HG03139 (cell line): ENCODE measurements at regions not wholly inside any gene's neighbourhood (a gene's known extent, or its start where the extent isn't known, plus 50 kb on each side); places are given as distances from the start of the nearest gene placed in this dataset.

Source experiments
- ATAC-seq: cut with Tn5 transposase; IDR thresholded peaks from one replicate; pipeline ENCODE4 v1.9.1; 2021; ENCODE audit not compliant: unreplicated experiment

GRCh38 chr13:62358646-62358932 is 942.9 kb upstream of the PCDH20 start:
- no peak for ATAC-seq

GRCh38 chr13:62357887-62358645 is 942.4 kb upstream of the PCDH20 start:
- no peak for ATAC-seq

GRCh38 chr13:62356977-62357376 is 941.3 kb upstream of the PCDH20 start:
- ATAC-seq = no peak

GRCh38 chr13:62337109-62337880 is 921.6 kb upstream of the PCDH20 start:
- no peak for ATAC-seq

- ATAC-seq = no peak
These were observed 920.9 kb upstream of the PCDH20 start for GRCh38 chr13:62336507-62336906.

DNA sequence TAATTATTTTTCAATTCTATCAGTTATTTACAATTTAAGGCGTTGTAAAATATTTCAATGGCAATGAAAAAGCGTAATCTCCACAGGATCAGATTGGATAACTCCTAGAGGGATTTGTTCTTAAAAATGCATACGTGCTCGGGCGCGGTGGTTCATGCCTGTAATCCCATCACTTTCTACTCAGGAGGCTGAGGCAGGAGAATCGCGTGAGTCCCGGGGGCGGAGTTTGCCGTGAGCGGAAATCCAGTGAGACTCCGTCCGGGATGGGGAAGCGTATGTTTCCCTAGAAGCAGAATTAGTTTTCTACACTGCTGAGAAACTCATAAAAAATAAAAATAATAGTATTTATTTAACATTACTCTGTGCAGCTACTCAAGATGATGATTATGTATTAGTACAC is 917.8 kb upstream of the PCDH20 start:
- ATAC-seq = no peak

- no peak for ATAC-seq
These were observed 915.7 kb upstream of the PCDH20 start for GRCh38 chr13:62331384-62331783.

DNA sequence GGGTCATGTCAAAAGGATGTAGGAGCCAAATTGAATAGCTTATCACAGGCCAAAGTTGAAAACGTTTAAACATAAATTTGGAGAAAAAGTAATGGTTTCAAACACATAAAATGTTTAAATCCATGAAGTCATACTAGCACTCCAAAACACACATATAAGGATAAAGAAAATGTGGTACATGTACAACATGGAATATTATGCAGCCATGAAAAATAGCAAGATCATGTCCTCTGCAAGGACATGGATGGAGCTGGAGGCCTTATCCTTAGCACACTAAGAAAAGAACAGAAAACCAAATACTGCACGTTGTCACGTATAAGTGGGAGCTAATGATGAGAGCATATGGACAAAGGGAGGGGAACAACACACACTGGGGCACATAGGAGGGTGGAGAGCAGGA is 911.7 kb upstream of the PCDH20 start:
- no peak for ATAC-seq

- no peak for ATAC-seq
These were observed 909.2 kb upstream of the PCDH20 start for GRCh38 chr13:62324842-62325241.

DNA sequence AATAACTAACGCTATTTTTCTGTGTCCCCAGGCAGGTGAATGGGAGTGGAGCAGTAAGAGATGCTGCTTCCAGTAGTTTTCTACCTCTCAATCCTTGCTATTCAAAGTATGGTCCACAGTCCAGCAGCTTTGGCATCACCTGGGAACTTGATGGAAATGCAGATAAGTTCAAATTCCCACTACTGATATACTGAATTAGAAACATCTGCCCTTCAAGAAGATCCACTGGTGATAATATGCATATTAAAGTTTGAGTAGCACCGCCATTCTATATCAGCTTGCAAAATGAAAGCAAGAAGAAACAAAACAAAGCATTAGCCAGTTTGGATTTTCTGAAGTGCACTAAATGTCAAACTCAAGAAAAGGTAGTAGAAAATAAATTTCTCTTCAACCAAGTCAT is 906.2 kb upstream of the PCDH20 start:
- ATAC-seq = no peak

- no peak for ATAC-seq
These were observed 905.5 kb upstream of the PCDH20 start for GRCh38 chr13:62321139-62321538.

DNA sequence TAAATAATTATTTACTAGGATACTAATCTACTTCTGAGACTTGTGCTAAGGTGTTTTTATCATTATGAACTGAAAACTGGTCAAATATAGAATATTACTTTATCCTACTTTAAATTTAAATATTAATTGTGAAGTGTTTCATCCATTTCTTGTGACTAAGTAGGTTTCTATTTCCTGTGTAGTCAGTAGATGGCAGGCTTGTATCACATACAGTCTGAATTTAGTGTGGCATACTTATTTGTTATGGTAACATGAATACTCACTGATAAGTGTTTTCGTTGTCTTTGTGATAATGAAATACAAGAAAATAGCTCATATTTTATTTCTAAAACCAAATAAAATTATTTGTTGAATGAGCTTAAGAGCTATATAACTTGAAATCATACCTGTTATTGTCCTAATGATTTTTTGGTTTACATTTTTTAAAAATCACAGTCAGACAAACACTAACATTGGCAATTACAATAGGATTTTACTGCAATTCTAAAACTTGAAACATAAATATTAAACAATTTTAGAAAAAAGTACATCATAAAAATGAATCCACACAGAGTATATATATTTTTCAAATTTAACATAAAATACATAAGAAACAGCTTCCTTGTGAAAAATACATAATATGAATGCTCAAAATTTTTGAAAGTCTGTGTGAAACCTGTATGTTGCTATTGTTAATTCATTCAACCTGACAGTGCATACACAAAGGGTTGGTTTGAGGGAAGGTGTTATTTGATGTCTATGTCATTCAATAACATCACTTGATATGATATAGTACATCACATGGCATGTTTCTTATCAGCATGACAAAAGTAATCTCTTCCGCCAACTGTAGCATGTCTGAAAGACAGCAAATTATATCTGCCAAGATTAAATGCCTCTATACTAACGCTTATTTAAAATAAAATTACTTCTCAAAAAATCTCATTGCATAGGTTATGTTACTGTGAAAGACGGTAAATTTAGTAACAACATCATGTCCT is 904.8 kb upstream of the PCDH20 start:
- no peak for ATAC-seq

- no peak for ATAC-seq
These were observed 894.3 kb upstream of the PCDH20 start for GRCh38 chr13:62309904-62310303.

DNA sequence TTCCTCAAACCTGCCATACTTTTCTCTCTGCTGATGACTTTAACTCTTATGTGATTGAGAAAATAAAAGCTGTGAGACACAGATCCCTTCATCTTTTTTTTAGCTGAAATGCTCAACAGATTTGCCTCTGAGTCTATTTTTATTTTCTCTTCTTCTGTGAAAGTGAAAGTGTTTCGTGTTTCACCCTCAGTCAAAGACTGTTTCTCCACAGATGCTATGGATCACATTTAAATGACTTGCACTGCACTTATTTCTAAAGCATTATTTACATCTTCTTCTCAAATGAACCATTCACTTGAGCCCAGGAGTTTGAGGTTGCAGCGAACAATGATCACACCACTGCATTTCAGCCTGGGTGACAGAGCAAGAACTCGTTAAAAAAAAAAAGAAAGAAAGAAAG is 890.1 kb upstream of the PCDH20 start:
- ATAC-seq = peak; percentile 70

DNA sequence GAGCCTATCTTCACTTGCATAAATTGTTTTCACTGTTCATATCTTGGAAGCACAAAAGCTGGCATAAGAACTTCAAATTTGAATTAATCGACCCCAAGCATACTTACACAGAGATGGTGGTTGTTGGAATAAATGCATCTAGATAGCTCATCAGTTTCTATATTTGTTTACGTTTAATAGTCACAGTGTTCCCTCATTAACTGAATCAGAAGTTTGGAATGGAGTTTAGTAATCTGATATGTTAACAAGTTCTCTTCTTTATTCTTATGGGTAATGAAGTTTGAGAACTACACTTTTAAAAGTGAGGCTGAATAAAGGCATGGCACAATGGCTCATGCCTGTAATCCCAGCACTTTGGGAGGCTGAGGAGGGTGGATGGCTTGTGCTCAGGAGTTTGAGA is 886.7 kb upstream of the PCDH20 start:
- ATAC-seq = no peak

- no peak for ATAC-seq
These were observed 884.3 kb upstream of the PCDH20 start for GRCh38 chr13:62299988-62300387.

- no peak for ATAC-seq
These were observed 881.2 kb upstream of the PCDH20 start for GRCh38 chr13:62296812-62297211.

DNA sequence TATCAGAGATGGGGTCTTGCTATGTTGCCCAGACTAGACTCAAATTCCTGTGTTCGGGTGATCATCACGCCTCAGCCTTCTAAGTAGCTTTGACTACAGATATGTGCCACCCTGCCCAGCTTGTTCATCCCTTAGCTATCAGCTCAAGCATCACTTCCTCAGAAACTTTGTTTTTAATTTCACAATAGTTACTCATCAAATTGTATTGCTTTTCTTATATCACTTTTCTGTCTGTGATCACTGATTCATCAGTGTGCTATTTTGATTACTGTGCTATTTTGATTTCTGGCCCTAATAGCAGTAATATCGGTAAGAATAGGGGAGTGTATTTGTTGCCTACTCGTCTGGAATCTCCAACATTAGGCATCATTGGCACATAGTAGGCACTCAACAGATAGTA is 878.6 kb upstream of the PCDH20 start:
- ATAC-seq = no peak

DNA sequence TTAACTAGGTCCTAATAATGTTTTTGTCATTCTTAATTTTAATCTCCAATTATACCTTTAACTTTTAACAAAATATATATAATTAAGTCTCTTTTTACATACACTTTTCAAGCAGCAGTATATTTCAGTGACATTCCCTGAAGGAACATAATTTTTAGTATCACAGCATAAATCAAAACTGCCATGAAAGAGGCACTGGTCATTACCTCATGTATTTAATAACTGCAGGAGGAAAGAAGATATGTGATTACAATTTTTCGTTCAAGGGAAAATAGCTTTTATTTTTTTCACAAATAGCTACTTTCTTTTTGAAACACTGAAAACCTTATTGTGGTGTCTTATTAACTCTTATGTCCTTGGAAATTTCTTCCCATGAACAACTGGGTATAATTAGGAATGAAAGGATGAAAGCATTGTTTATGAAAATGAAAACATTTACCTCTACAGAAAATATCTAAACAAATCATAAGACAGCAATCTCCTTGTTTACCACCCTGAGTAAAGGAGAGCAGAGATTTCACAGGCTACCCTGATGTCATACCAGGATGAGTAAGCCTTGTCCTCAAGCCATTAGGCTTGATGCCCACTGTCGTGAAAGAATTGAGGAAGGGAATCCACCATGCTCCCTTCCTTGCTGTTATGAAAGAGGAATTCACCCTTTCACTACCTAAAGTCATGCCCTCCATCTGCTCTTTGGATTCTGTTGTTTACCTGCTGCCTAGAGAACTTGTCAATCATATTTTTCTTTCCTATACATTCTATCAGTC is 877.2 kb upstream of the PCDH20 start:
- no peak for ATAC-seq

GRCh38 chr13:62290542-62290941 is 874.9 kb upstream of the PCDH20 start:
- ATAC-seq = no peak

DNA sequence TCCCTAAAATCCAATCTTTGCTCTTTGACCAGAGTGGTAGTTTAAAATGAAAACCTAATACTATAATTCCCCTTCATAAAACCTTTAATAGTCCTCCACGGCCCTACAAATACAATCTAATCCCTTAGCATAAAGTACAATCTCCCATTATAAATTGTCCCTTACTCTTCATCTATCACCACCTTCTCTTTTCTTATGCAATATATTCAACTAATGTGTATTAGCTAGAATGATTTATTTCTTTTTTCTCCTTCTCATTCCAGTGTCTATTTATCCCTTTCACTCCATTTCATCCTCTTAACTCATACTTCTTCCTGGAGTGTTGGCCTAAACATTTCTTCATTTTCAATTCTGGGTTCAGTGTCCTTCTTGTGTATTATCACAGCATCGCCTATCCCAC is 872.1 kb upstream of the PCDH20 start:
- ATAC-seq = no peak
